PC-3 (cell line): ENCODE measurements at regions not wholly inside any gene's neighbourhood (a gene's known extent, or its start where the extent isn't known, plus 50 kb on each side); places are given as distances from the start of the nearest gene placed in this dataset.
A peak's percentile ranks its signal among the peaks of the same experiment; 100 is the strongest.

Experiments
- ATAC-seq: fragments of 200-7000 bp; cut with Tn5 transposase; 2 replicates; pipeline ENCODE4 v1.9.1; 2020; ENCODE audit warnings: mild to moderate bottlenecking, moderate library complexity
- BruUV-seq: library from RNA; stranded (reverse); fragments of 400-500 nt; replicated peaks from 2 replicates; lab custom pipeline; 2021; lab: Mats Ljungman, UMichigan
- CTCF ChIA-PET: fragments of 300-600 bp; sonication (Branson Sonifier 250); formaldehyde crosslinking; loops from one replicate; lab custom pipeline; 2022; ENCODE audit warnings: antibody characterized with exemption; lab: Charles Lee
- POLR2A ChIA-PET: fragments of 300-600 bp; sonication (Branson Sonifier 250); formaldehyde crosslinking; loops from one replicate; lab custom pipeline; 2022; ENCODE audit warnings: antibody characterized with exemption; ENCODE audit not compliant: unreplicated experiment; lab: Charles Lee
- DNase-seq: peaks from one replicate; pipeline ENCODE4 v3.0.0-alpha.2; 2015
- H2AFZ ChIP-seq: fragments of 300-600 bp; sonication (generic); 2 replicates; pipeline ENCODE4 v1.6.0; 2016; ENCODE audit warnings: antibody characterized with exemption, low read length
- H3F3A ChIP-seq: fragments of 300-600 bp; sonication (generic); one replicate; pipeline ENCODE4 v1.6.0; 2017; ENCODE audit warnings: antibody characterized with exemption, low read length, control low read depth, mild to moderate bottlenecking; ENCODE audit not compliant: unreplicated experiment
- H3K27ac ChIP-seq: fragments of 300-600 bp; sonication (generic); 2 replicates; pipeline ENCODE4 v1.5.1; 2016; ENCODE audit warnings: mild to moderate bottlenecking, low read length
- H3K27me3 ChIP-seq: fragments of 300-600 bp; sonication (generic); 2 replicates; pipeline ENCODE4 v1.6.1; 2016; ENCODE audit warnings: low read length, mixed read lengths
- H3K36me3 ChIP-seq: fragments of 300-600 bp; sonication (generic); 2 replicates; pipeline ENCODE4 v1.6.1; 2016; ENCODE audit warnings: low read depth, mixed run types, low read length, mixed read lengths
- H3K4me1 ChIP-seq: fragments of 300-600 bp; sonication (generic); 2 replicates; pipeline ENCODE4 v1.5.1; 2016; ENCODE audit warnings: low read length; ENCODE audit not compliant: insufficient read depth
- H3K4me2 ChIP-seq: fragments of 300-600 bp; sonication (generic); 2 replicates; pipeline ENCODE4 v1.6.0; 2016; ENCODE audit warnings: low read length
- H3K4me3 ChIP-seq: fragments of 300-600 bp; sonication (generic); 2 replicates; pipeline ENCODE4 v1.5.1; 2016; ENCODE audit warnings: mild to moderate bottlenecking, low read length, mixed read lengths
- H3K79me2 ChIP-seq: fragments of 300-600 bp; sonication (generic); 2 replicates; pipeline ENCODE4 v1.6.1; 2017; ENCODE audit warnings: low read length, mixed read lengths
- H3K9ac ChIP-seq: fragments of 300-600 bp; sonication (generic); 2 replicates; pipeline ENCODE4 v1.6.0; 2016; ENCODE audit warnings: mild to moderate bottlenecking, low read length
- H3K9me2 ChIP-seq: fragments of 300-600 bp; sonication (generic); replicated peaks from 2 replicates; pipeline ENCODE4 v1.6.1; 2016; ENCODE audit warnings: mixed run types, low read length, mixed read lengths
- H3K9me3 ChIP-seq: fragments of 300-600 bp; sonication (generic); 2 replicates; pipeline ENCODE4 v1.6.1; 2016; ENCODE audit warnings: low read length, mixed read lengths
- H4K20me1 ChIP-seq: fragments of 300-600 bp; sonication (generic); 2 replicates; pipeline ENCODE4 v1.6.1; 2016; ENCODE audit warnings: low read length, mixed read lengths
- CTCF ChIP-seq: fragments of 300-600 bp; sonication (generic); conservative IDR thresholded peaks from 2 replicates; pipeline ENCODE4 v1.5.1; 2017; ENCODE audit warnings: antibody characterized with exemption, low read depth, mild to moderate bottlenecking, low read length
- EZH2 ChIP-seq: fragments of 300-600 bp; sonication (generic); IDR thresholded peaks from one replicate; pipeline ENCODE4 v1.6.1; 2017; ENCODE audit warnings: antibody characterized with exemption, mild to moderate bottlenecking, low read length; ENCODE audit not compliant: unreplicated experiment
- EZH2phosphoT487 ChIP-seq: fragments of 300-600 bp; sonication (generic); IDR thresholded peaks from 2 replicates; pipeline ENCODE4 v1.6.1; 2018; ENCODE audit warnings: mild to moderate bottlenecking, antibody characterized with exemption, low read length, borderline replicate concordance
- intact Hi-C: fragments of 100-400 bp; cut with micrococcal nuclease; formaldehyde crosslinking; loops from 2 replicates; pipeline ENCODE4 v1.9.0; 2023

- DNase-seq (peak; percentile 47), ATAC-seq (no peak)
- Histone ChIP-seq H3K9me3 (no peaks in the 10 kb centered on the region), H2AFZ (no peak overlapping the region), H3K79me2 (no peaks in the 10 kb centered on the region), H3K4me1 (no peaks in the 10 kb centered on the region), H3K27me3 (peaks cover 27% of the 10 kb centered on the region; the same call in 1 of the 2 replicates), H3K4me2 (no peak overlapping the region), H4K20me1 (no peaks in the 10 kb centered on the region), H3K4me3 (no peak overlapping the region), H3K9me2 (no peaks in the 10 kb centered on the region), H3F3A (no peaks in the 10 kb centered on the region), H3K27ac (no peak overlapping the region), H3K36me3 (no peaks in the 10 kb centered on the region), H3K9ac (no peak overlapping the region)
- intact Hi-C loops, result no loop called here
- TF ChIP-seq EZH2phosphoT487 (no peak), CTCF (no peak), EZH2 (no peak)
- ChIA-PET POLR2A (no interaction called here), CTCF (no interaction called here)
- BruUV-seq, result no TSS peak
These were observed 408.7 kb downstream of the REEP3 start for GRCh38 chr10:63929831-63930467.

DNA sequence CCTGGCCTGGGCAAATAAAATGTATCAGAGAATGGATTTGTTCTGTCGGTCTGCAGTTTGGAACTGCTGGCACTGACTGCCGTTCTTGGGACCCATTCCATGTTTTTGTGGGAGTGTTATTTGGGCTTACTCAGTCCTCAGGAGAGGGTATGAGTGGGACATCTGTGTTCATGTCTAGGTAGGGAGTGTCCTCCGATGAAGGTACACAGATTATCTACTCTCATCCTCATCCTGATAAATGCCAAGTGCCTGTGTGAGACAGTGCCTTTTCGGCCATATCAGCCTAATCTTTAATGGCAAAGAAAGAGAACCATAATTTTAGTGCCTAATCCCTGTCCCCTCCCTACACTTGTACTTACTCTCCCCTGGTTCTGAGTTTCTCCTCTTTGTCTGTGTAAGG, 409.4 kb downstream of the REEP3 start:
- CTCF ChIA-PET, result no interaction called here
- no TSS peak for BruUV-seq
- TF ChIP-seq CTCF, result no peak
- no peak for TF ChIP-seq EZH2
- no peak for TF ChIP-seq EZH2phosphoT487

GRCh38 chr10:63935705-63936104, 414.5 kb downstream of the REEP3 start:
- Histone ChIP-seq H3K79me2 (no peaks in the 10 kb centered on the region), H3K27me3 (peaks cover 47% of the 10 kb centered on the region; the same call in 1 of the 2 replicates), H3K9ac (no peak overlapping the region), H3K4me2 (no peak overlapping the region), H3K27ac (no peak overlapping the region), H3K9me2 (no peaks in the 10 kb centered on the region), H2AFZ (no peak overlapping the region), H3K4me3 (no peak overlapping the region), H4K20me1 (no peaks in the 10 kb centered on the region), H3K9me3 (no peaks in the 10 kb centered on the region), H3K36me3 (no peaks in the 10 kb centered on the region), H3K4me1 (no peaks in the 10 kb centered on the region), H3F3A (no peaks in the 10 kb centered on the region)
- TF ChIP-seq EZH2phosphoT487 (no peak), CTCF (peak; percentile 64), EZH2 (no peak)
- ChIA-PET POLR2A (no interaction called here), CTCF (no interaction called here)
- no TSS peak for BruUV-seq
- DNase-seq, result peak; percentile 56
- peak; percentile 69 for ATAC-seq
- intact Hi-C loops, result loop anchor here (1.0 to 2.0 kb wide), 2 partner anchors 41 to 63 kb away; no protein-coding TSS in a partner anchor

More for the DNA sequence above, 409.4 kb downstream of the REEP3 start:
- H3K9me3 ChIP-seq, result no peaks in the 10 kb centered on the region
- H3K27ac ChIP-seq, result no peak overlapping the region
- H3K9ac ChIP-seq, result no peak overlapping the region
- H3K4me3 ChIP-seq, result no peak overlapping the region
- H3K36me3 ChIP-seq, result no peaks in the 10 kb centered on the region
- intact Hi-C loops, result no loop called here
- H4K20me1 ChIP-seq, result no peaks in the 10 kb centered on the region
- no peaks in the 10 kb centered on the region for H3K9me2 ChIP-seq
- no peak for DNase-seq
- no peak overlapping the region for H3K4me2 ChIP-seq
- H2AFZ ChIP-seq, result no peak overlapping the region
- no peaks in the 10 kb centered on the region for H3K79me2 ChIP-seq
- H3K27me3 ChIP-seq, result peaks cover 27% of the 10 kb centered on the region; the same call in 1 of the 2 replicates
- ATAC-seq, result no peak
- no peaks in the 10 kb centered on the region for H3F3A ChIP-seq
- no peaks in the 10 kb centered on the region for H3K4me1 ChIP-seq
- POLR2A ChIA-PET, result no interaction called here
